Muscle of arm (tissue), 1 donor: ENCODE measurements at regions not wholly inside any gene's neighbourhood (a gene's known extent, or its start where the extent isn't known, plus 50 kb on each side); places are given as distances from the start of the nearest gene placed in this dataset.
"Not testable (repeated sequence)": the region's sequence is repeated elsewhere in the genome, so short reads cannot be mapped to it uniquely, and the experiment has no call there.

Experiments
- DNase-seq: peaks from one replicate; pipeline ENCODE4 v3.0.0-alpha.2; 2013

DNA sequence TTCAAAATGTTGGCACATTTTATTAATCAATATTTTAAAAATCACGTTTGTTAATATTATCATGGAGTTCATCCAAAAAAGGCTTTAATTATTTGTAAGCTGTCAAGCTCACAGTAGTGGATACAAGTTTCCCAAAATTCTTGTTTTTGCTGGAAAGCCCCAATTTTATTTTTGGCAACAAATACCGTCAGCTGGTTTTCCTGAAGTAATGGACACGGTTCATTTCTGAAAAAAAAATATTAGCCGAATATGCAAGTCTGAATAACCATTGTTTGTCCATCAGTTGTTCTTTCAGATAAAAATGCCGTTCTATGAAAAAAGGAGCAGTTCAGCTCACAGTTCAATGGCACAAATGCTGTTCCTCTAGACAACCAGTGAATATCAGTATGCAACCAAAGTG, 101.5 kb upstream of the RAI14 start:
- no peak for DNase-seq

- no peak for DNase-seq
Observed at GRCh38 chr5:34555699-34556508, 100.2 kb upstream of the RAI14 start.

- no peak for DNase-seq
Observed at GRCh38 chr5:34556509-34556782, 99.7 kb upstream of the RAI14 start.

- DNase-seq: not testable (repeated sequence)
Observed at GRCh38 chr5:34561581-34561980, 94.5 kb upstream of the RAI14 start.

DNA sequence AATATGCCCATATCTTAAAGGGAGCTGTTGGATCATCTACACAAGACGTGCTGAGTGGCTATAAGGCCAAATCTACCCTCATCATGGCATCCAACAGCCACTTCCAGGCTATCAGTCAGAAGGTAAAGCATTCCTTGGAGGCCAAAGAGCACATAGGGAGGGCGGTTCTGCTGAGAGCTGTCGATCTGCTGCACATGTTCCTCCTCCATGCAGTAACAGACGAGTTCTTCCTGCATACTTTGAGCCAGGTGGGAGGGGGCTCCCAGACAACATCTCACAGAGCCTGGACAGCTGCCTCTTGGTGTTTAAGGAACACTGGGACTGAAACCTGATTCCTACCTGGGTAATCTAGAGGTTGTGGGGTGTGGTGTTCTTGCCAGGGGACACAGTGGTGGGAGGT, 93.3 kb upstream of the RAI14 start:
- DNase-seq: no peak

GRCh38 chr5:34563269-34563668, 92.9 kb upstream of the RAI14 start:
- DNase-seq: no peak

- no peak for DNase-seq
Observed at GRCh38 chr5:34563931-34564709, 92.0 kb upstream of the RAI14 start.

DNA sequence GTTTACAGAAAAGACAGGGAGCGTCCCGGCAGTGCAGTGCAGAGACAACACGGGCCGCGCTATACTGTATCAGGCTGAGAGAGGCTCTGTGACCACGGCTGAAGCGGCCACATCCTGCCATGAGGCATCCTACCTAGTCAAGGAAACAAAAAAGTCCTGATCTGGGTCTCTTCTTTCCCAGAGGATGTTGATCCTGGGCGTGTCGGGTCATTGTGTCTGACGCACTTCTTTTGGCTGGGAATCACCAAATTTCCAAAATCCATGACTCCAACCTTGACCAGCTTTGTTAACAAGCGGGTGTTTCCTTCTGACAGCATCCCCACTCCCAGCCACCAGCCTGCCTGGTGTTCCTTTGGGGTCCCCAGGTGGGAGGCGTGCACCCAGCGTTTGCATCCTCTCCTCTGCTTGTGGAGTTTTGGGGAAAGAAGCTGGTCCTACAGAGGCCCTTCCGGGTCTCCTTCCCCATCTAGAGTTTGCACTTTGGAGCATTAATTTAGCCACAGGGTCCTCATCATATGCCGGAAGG, 91.4 kb upstream of the RAI14 start:
- DNase-seq: no peak

DNA sequence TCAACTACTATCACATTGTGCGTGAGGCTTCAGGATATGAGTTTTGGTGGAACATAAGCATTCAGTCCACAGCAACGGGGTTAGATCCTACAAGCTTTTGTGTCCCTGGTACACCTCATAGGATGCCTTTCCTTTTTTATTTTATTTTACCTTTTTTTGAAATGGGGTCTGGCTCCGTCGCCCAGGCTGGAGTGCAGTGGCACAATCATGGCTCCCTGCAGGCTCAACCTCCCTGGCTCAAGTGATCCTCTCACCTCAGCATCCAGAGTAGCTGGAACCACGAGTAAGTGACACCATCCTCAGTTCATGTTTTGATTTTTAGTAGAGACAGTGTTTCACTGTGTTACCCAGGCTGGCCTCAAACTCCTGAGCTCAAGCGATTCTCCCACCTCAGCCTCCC, 86.0 kb upstream of the RAI14 start:
- no peak for DNase-seq

DNA sequence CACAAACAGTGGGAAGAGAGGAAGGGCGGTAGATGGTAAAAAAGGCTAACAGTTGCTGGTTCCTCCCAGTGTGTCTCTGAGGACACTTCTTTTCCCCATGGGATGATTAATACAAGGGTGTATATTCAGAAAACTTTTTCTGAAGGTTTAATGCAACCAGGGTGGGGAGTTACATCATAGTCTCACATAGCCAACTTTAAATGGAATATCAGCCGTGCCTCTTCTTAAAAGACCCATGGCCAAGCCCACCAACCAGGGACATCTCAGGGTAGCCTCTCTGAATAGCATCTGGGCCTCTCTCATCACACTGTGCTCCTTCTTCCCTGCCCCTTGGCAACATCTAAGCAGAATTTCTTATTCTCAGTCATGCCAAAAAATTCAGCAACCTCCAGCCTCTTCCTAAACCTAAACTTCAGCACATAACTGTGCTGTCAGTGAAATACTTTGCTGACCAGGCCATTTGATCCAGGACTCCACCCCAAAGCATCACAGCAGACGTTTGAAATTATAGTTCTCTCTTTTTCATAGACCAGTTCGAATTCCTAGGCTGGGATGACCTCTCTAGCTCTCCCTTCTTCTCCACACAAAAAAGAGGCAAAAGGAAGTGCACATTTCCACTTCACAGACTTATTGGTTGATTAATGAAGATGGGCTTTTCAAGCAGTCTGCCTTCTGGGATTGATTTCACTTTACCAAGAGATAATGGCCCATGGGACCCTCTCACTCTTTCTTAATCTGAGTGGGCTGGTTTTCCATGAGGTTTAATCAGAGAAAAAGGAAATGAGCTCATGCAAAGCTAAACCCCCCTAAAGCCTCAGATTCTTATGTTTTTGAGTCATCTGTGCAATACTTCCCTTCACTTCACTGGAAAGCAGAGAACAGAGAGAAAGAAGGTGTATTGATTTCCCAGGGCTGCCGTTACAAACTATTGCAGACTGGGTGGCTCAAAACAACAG, 85.1 kb upstream of the RAI14 start:
- peak; percentile 34 for DNase-seq

DNA sequence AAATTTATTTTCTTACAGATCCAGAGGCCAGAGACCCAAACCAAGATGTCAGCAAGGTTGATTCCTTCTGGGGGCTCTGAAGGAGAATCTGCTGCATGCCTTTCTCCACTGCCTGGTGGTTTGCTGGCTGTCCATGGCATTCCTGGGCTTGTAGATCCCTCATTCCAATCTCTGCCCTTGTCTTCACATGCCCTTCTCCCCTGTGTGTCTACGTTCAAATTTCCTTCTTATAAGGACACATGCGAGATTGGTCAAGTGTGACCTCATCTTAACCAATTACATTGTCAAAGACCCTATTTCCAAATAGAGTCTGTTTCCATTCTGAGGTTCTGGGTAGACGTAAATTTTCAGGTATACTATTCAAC, 84.5 kb upstream of the RAI14 start:
- DNase-seq: no peak

DNA sequence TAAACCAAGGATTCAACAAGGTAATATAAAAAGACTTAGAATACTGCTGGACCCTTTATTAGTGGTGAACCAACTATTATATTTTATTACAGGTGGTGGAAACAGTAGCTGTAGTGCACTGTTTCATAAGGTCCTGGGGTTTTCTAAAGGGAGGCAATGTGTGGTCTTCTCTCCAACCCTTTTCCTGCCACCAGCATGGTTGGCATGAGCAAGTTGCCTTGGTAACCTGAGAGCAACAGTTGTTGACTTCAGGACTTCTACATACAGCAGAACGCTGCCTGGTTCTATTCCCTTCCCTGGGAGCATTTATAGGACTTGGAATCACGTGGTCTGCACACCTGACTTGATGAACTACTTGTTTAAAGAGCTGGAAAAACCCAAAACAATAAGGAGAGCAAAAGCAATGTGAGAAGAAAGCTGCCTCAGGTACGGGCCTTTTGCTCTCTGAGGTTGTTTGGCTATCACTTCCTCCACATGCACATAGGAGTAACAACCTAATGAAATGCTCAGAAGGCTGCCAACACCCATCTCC, 81.1 kb upstream of the RAI14 start:
- no peak for DNase-seq

- DNase-seq: no peak
Observed at GRCh38 chr5:34576891-34577666, 79.0 kb upstream of the RAI14 start.

DNA sequence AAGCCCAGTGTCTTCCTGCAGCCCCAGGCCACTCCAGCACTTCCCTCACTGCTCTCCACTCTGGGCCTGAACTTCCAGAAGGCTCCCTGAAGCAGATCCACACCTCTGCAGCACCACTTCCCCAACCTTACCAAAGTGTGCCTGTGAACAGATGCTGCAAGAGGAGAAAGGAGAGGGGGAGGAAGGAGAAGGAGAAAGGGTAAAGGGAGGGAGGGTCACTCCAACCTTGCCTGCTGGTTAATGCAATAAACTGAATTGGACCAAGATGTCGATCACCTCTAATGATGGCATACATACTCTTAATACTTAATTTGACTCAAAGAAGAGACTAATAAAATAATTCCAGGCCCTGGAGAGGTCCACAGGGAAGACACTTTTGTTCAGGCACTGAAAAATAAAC, 77.2 kb upstream of the RAI14 start:
- DNase-seq: no peak

DNA sequence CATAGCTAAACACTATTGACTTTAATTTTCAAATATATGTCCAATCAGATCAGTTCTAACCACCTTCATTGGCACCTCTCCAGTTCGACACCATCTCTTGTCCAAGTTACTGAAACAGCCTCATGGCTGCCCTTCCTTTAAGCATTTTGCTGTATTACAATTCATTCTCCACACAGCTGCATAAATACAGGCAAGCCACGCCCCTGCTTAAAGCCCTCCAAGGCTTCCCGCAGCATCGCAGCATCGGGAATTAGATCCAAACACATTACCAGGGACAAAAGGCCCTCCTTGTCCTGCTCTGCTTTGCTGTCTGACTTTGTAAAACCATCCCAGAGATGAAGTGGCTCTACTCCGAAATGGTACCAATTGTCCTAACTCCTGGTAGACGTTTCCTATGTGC, 75.1 kb upstream of the RAI14 start:
- DNase-seq: peak; percentile 55

DNA sequence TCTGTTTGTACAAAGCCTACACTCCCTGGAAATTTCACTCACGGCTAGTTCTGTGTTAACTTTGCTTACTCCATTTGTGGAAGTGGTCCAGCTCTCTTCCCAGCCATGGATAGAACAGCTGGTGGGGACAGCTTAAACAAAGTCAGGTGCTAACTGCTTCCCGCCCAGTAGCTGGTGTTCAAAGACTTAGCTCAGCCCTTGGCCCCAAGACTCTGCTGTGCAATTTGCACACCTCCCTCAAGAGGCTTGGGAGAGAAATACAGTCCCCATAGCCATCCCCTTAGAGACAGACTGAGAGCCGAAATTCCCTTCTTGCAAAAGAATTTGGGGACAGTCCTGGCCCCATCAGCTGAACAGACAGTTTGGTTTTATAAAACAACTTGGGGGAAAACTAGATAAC, 73.8 kb upstream of the RAI14 start:
- peak; percentile 41 for DNase-seq

DNA sequence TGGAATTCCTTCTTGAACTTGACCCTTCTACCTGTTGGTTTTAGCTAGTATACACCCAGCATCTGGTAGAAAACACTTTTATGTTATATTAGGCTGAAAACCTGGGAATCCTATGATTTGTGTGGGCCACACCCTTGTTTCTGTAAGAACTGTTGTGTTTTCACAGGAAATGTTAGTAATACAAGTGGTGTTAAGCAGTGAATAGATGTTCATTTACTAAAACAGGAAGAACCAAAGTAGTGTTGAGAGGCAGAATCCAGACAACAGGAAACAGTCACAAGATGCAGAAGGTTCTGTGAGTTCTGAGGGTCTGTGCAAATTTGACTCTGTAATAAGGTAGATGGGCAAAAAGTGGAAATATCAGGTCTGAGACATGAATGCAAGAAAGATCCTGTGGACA, 73.0 kb upstream of the RAI14 start:
- no peak for DNase-seq

DNA sequence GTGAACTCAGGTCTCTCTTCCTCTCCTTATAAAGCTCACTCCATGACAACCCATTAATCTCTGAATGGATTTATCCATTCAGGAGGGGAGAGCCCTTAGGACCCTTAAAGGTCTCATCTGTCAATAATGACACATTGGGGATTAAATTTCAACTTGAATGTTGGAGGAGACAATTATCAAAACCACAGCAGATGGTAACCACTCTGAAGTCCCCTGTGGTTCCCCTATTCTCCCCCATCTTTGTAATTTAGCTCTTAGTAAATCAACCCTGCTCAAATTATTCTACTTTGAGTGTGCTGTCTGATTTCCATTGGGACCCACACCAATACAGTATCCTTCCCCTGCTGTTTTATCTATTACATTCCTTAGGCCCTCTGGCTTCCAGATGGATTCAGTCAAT, 72.0 kb upstream of the RAI14 start:
- no peak for DNase-seq

- DNase-seq: no peak
Observed at GRCh38 chr5:34585601-34586104, 70.5 kb upstream of the RAI14 start.

- DNase-seq: no peak
Observed at GRCh38 chr5:34586117-34586885, 69.8 kb upstream of the RAI14 start.
